HEK293T (cell line): ENCODE measurements at regions not wholly inside any gene's neighbourhood (a gene's known extent, or its start where the extent isn't known, plus 50 kb on each side); places are given as distances from the start of the nearest gene placed in this dataset.

Source experiments
- CTCF ChIA-PET: fragments of 350-600 bp; formaldehyde crosslinking; extraction: SDS; loops from one replicate; lab custom pipeline; 2021; ENCODE audit warnings: antibody characterized with exemption, inconsistent platforms; lab: Yijun Ruan, JAX
- POLR2A ChIA-PET: fragments of 350-600 bp; formaldehyde crosslinking; extraction: SDS; loops from one replicate; lab custom pipeline; 2020; ENCODE audit warnings: antibody characterized with exemption, inconsistent platforms; lab: Yijun Ruan, JAX
- DNase-seq: peaks from one replicate; pipeline ENCODE4 v3.0.0; 2012; ENCODE audit warnings: mixed read lengths; ENCODE audit errors: extremely low spot score
- ARNT ChIP-seq: fragments of 450-650 bp; IDR thresholded peaks from 2 replicates; pipeline ENCODE4 v1.6.1; 2017; ENCODE audit warnings: mild to moderate bottlenecking
- BHLHE40 ChIP-seq: fragments of 450-650 bp; IDR thresholded peaks from 2 replicates; pipeline ENCODE4 v1.6.1; 2016; ENCODE audit warnings: mild to moderate bottlenecking, moderate library complexity, borderline replicate concordance
- CTBP1 ChIP-seq: fragments of 450-650 bp; IDR thresholded peaks from 2 replicates; pipeline ENCODE4 v1.6.1; 2016; ENCODE audit warnings: borderline replicate concordance
- ELF4 ChIP-seq: fragments of 450-650 bp; IDR thresholded peaks from 2 replicates; pipeline ENCODE4 v1.6.1; 2017; ENCODE audit warnings: antibody characterized with exemption
- FOXA1 ChIP-seq: fragments of 450-650 bp; IDR thresholded peaks from 2 replicates; pipeline ENCODE4 v1.6.1; 2016; ENCODE audit warnings: mild to moderate bottlenecking
- FOXK2 ChIP-seq: fragments of 450-650 bp; IDR thresholded peaks from 2 replicates; pipeline ENCODE4 v1.6.1; 2016; ENCODE audit warnings: mild to moderate bottlenecking
- FOXM1 ChIP-seq: fragments of 450-650 bp; IDR thresholded peaks from 2 replicates; pipeline ENCODE4 v1.6.1; 2017; ENCODE audit warnings: mild to moderate bottlenecking, borderline replicate concordance
- HDGF ChIP-seq: fragments of 450-650 bp; IDR thresholded peaks from 2 replicates; pipeline ENCODE4 v1.6.1; 2017; ENCODE audit warnings: antibody characterized with exemption, borderline replicate concordance
- L3MBTL2 ChIP-seq: fragments of 450-650 bp; conservative IDR thresholded peaks from 2 replicates; pipeline ENCODE4 v1.6.1; 2016; ENCODE audit warnings: mild to moderate bottlenecking
- LEF1 ChIP-seq: fragments of 450-650 bp; IDR thresholded peaks from 2 replicates; pipeline ENCODE4 v1.6.1; 2017; ENCODE audit warnings: mild to moderate bottlenecking, borderline replicate concordance
- NFRKB ChIP-seq: fragments of 450-650 bp; IDR thresholded peaks from 2 replicates; pipeline ENCODE4 v1.6.1; 2016; ENCODE audit warnings: mild to moderate bottlenecking, moderate library complexity
- PKNOX1 ChIP-seq: fragments of 450-650 bp; IDR thresholded peaks from 2 replicates; pipeline ENCODE4 v1.6.1; 2016
- SP1 ChIP-seq: fragments of 450-650 bp; IDR thresholded peaks from 2 replicates; pipeline ENCODE4 v1.6.1; 2017
- SUZ12 ChIP-seq: fragments of 450-650 bp; IDR thresholded peaks from 2 replicates; pipeline ENCODE4 v1.6.1; 2016; ENCODE audit warnings: mild to moderate bottlenecking
- TARDBP ChIP-seq: fragments of 450-650 bp; IDR thresholded peaks from 2 replicates; pipeline ENCODE4 v1.6.1; 2016
- ZNF384 ChIP-seq: fragments of 450-650 bp; IDR thresholded peaks from 2 replicates; pipeline ENCODE4 v1.6.1; 2016

DNA sequence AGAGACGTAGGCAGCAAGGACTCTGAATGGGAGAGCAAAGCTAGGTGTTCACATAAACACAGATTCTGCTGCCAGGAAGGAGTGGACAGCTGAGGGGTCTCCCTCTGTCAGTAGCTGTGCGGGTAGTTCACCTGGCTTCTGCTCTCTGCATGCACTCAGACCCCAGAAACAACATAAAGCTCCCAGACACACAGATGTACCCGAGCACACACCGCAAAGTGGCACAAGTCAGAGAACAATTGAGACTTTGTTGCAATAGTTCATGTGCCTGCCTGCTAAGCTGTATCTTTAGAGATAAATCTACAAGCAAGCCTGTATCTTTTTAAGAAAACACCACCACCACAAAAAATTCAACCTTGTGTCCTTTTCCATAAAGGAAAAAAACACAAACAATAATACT lies 420.0 kb upstream of the ST6GAL2 start:
- TF ChIP-seq HDGF (no peak), CTBP1 (no peak), SUZ12 (no peak), NFRKB (no peak), L3MBTL2 (no peak), FOXA1 (no peak), ELF4 (no peak), LEF1 (no peak)
- DNase-seq, result no peak
- POLR2A ChIA-PET, result no interaction called here
- CTCF ChIA-PET, result no interaction called here

DNA sequence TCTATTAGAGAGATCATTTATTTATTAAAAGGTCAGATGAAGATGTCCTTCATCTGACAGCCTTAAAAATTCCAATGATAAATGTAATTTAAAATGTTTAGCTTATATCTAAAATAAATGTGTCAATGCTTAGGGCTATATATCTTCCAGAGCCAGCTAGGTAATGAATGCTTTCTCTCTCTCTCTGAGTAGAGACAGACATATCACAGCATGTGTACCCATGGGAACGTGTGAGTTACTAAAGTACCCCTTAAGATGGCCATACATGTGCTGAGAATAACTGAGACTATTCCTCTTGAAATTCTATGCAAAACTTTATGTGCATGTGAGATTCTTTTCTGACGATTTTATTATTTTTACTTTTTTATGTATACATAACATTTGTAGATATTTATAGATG lies 420.9 kb upstream of the ST6GAL2 start:
- TF ChIP-seq ZNF384, result no peak
- TF ChIP-seq SP1, result no peak
- no peak for TF ChIP-seq PKNOX1
- TF ChIP-seq BHLHE40, result no peak
- TF ChIP-seq FOXK2, result no peak
- no peak for TF ChIP-seq ELF4
- TF ChIP-seq HDGF, result no peak
- no peak for TF ChIP-seq L3MBTL2
- TF ChIP-seq TARDBP, result no peak
- no peak for TF ChIP-seq FOXA1
- no peak for TF ChIP-seq FOXM1
- no peak for TF ChIP-seq LEF1
- TF ChIP-seq CTBP1, result no peak
- TF ChIP-seq ARNT, result no peak
- TF ChIP-seq SUZ12, result no peak
- ChIA-PET CTCF (no interaction called here), POLR2A (no interaction called here)
- DNase-seq, result no peak

DNA sequence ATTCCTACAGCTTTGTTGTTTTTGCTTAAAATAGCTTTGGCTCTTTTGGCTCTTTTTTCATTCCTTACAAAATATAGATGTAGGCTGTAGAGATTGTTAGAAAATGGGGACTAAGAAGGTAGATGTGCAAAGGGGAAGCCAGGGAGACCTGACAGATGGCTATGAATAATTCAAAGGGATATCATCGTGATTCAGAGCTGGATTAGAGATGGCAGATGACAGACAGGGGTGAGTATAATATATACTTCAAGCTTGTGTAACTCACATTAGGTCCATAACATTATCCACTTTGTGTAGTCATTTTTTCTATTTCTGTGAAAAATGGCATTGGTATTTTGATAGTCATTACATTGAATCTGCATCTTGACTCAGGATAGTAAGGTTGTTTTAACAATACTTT lies 422.9 kb upstream of the ST6GAL2 start:
- POLR2A ChIA-PET, result no interaction called here
- DNase-seq, result no peak
- CTCF ChIA-PET, result no interaction called here
- TF ChIP-seq FOXK2 (no peak), PKNOX1 (no peak), FOXM1 (no peak), TARDBP (no peak), ELF4 (no peak), NFRKB (no peak), LEF1 (no peak), CTBP1 (no peak)

- TF ChIP-seq TARDBP (no peak), SUZ12 (no peak), FOXA1 (no peak), FOXK2 (no peak), PKNOX1 (no peak), CTBP1 (no peak), ZNF384 (no peak), ELF4 (no peak), FOXM1 (no peak), SP1 (no peak), ARNT (no peak), HDGF (no peak), L3MBTL2 (no peak), BHLHE40 (no peak), NFRKB (no peak), LEF1 (no peak)
- no peak for DNase-seq
- ChIA-PET POLR2A (no interaction called here), CTCF (no interaction called here)
Measured at GRCh38 chr2:107312240-107312639, 426.3 kb upstream of the ST6GAL2 start.

GRCh38 chr2:107313316-107313715 lies 427.3 kb upstream of the ST6GAL2 start:
- DNase-seq, result no peak
- TF ChIP-seq ELF4 (no peak), L3MBTL2 (no peak), CTBP1 (no peak), ARNT (no peak), SUZ12 (no peak), FOXA1 (no peak), TARDBP (no peak), PKNOX1 (no peak), FOXM1 (no peak), HDGF (no peak), LEF1 (no peak), NFRKB (no peak), SP1 (no peak), FOXK2 (no peak), BHLHE40 (no peak)
- ChIA-PET POLR2A (no interaction called here), CTCF (no interaction called here)

GRCh38 chr2:107320881-107321280 lies 434.9 kb upstream of the ST6GAL2 start:
- CTCF ChIA-PET, result no interaction called here
- DNase-seq, result no peak
- TF ChIP-seq TARDBP (no peak), NFRKB (no peak), ELF4 (no peak), ZNF384 (no peak), SP1 (no peak), FOXK2 (no peak), PKNOX1 (no peak), L3MBTL2 (no peak), ARNT (no peak), CTBP1 (no peak), BHLHE40 (no peak), HDGF (no peak)
- POLR2A ChIA-PET, result no interaction called here
